SU-DHL-6 (cell line): ENCODE measurements at regions not wholly inside any gene's neighbourhood (a gene's known extent, or its start where the extent isn't known, plus 50 kb on each side); places are given as distances from the start of the nearest gene placed in this dataset.

Experiments
- H2AFZ ChIP-seq: fragments of 200-600 bp; sonication (generic); 2 replicates; pipeline ENCODE4 v1.6.1; 2014; ENCODE audit warnings: low read depth, mild to moderate bottlenecking, moderate library complexity, mixed read lengths, antibody characterized with exemption, low read length; ENCODE audit not compliant: severe bottlenecking
- H3F3A ChIP-seq: fragments of 200-600 bp; shearing (Covaris generic); 2 replicates; pipeline ENCODE4 v1.6.0; 2016; ENCODE audit warnings: antibody characterized with exemption, mild to moderate bottlenecking; ENCODE audit not compliant: insufficient read depth
- H3K27ac ChIP-seq: fragments of 200-600 bp; sonication (generic); 2 replicates; pipeline ENCODE4 v1.5.1; 2016; ENCODE audit warnings: low read depth, mild to moderate bottlenecking, low read length, moderate library complexity, mixed read lengths
- H3K27me3 ChIP-seq: fragments of 200-600 bp; sonication (generic), shearing (Covaris generic); 2 replicates; pipeline ENCODE4 v1.6.0; 2014; ENCODE audit warnings: mild to moderate bottlenecking, low read length
- H3K36me3 ChIP-seq: fragments of 200-600 bp; sonication (generic); 2 replicates; pipeline ENCODE4 v1.6.1; 2014; ENCODE audit warnings: mild to moderate bottlenecking, low read length, mixed read lengths
- H3K4me2 ChIP-seq: fragments of 300-600, 200-600 bp; shearing (Covaris generic), sonication (generic); 2 replicates; pipeline ENCODE4 v1.6.0; 2014; ENCODE audit warnings: low read length, low read depth, mild to moderate bottlenecking; ENCODE audit not compliant: poor library complexity, severe bottlenecking
- H3K4me3 ChIP-seq: fragments of 200-600 bp; sonication (generic); 2 replicates; pipeline ENCODE4 v1.5.1; 2014; ENCODE audit warnings: antibody characterized with exemption, low read length, mild to moderate bottlenecking, mixed read lengths; ENCODE audit not compliant: insufficient read depth, poor library complexity, severe bottlenecking
- H3K79me2 ChIP-seq: fragments of 200-600 bp; sonication (generic); 2 replicates; pipeline ENCODE4 v1.6.1; 2014; ENCODE audit warnings: mild to moderate bottlenecking, low read length, moderate library complexity; ENCODE audit not compliant: insufficient read depth
- H3K9ac ChIP-seq: fragments of 200-600 bp; sonication (generic); 2 replicates; pipeline ENCODE4 v1.7.0; 2014; ENCODE audit warnings: mild to moderate bottlenecking, low read length
- H3K9me2 ChIP-seq: fragments of 200-600 bp; sonication (generic); replicated peaks from 2 replicates; pipeline ENCODE4 v1.6.1; 2014; ENCODE audit warnings: low read length; ENCODE audit not compliant: insufficient read depth
- H3K9me3 ChIP-seq: fragments of 200-600 bp; sonication (generic); 2 replicates; pipeline ENCODE4 v1.6.1; 2014; ENCODE audit warnings: low read length, mixed read lengths; ENCODE audit not compliant: insufficient read depth
- H4K20me1 ChIP-seq: fragments of 200-600 bp; sonication (generic); 2 replicates; pipeline ENCODE4 v1.6.1; 2014; ENCODE audit warnings: low read depth, mild to moderate bottlenecking, antibody characterized with exemption, low read length, moderate library complexity, mixed read lengths
- CTCF ChIP-seq: fragments of 200-600 bp; sonication (generic); IDR thresholded peaks from one replicate; pipeline ENCODE4 v1.5.1; 2017; ENCODE audit warnings: antibody characterized with exemption, mild to moderate bottlenecking, low read length, moderate library complexity; ENCODE audit not compliant: insufficient read depth, poor library complexity, severe bottlenecking
- EZH2phosphoT487 ChIP-seq: fragments of 200-600 bp; sonication (generic), shearing (Covaris generic); conservative IDR thresholded peaks from 2 replicates; pipeline ENCODE4 v1.6.1; 2018; ENCODE audit warnings: mild to moderate bottlenecking, antibody characterized with exemption, low read length, moderate library complexity, mixed read lengths

GRCh38 chr18:61245276-61245675 lies 88.0 kb upstream of the CDH20 start:
- Histone ChIP-seq H3K9ac (no peak overlapping the region), H3K4me3 (no peak overlapping the region), H2AFZ (no peak overlapping the region), H3K27me3 (no peaks in the 10 kb centered on the region), H4K20me1 (no peaks in the 10 kb centered on the region), H3F3A (no peaks in the 10 kb centered on the region), H3K9me2 (no peaks in the 10 kb centered on the region), H3K27ac (no peak overlapping the region), H3K79me2 (no peaks in the 10 kb centered on the region), H3K36me3 (no peaks in the 10 kb centered on the region), H3K9me3 (no peaks in the 10 kb centered on the region), H3K4me2 (no peak overlapping the region)
- TF ChIP-seq EZH2phosphoT487 (no peak), CTCF (no peak)

- no peak for TF ChIP-seq CTCF
- no peak for TF ChIP-seq EZH2phosphoT487
- Histone ChIP-seq H3K9me2 (no peaks in the 10 kb centered on the region), H4K20me1 (no peaks in the 10 kb centered on the region), H3K9me3 (no peaks in the 10 kb centered on the region), H3K79me2 (no peaks in the 10 kb centered on the region), H2AFZ (no peak overlapping the region), H3K4me2 (no peak overlapping the region), H3K9ac (no peak overlapping the region), H3K36me3 (no peaks in the 10 kb centered on the region), H3K4me3 (no peak overlapping the region), H3K27ac (no peak overlapping the region), H3K27me3 (no peaks in the 10 kb centered on the region), H3F3A (no peaks in the 10 kb centered on the region)
These were observed 84.6 kb upstream of the CDH20 start for GRCh38 chr18:61248589-61248988.

GRCh38 chr18:61256291-61256690 lies 76.9 kb upstream of the CDH20 start:
- H3K79me2 ChIP-seq, result no peaks in the 10 kb centered on the region
- no peak overlapping the region for H3K4me2 ChIP-seq
- H3K9me3 ChIP-seq, result no peaks in the 10 kb centered on the region
- no peaks in the 10 kb centered on the region for H3F3A ChIP-seq
- H3K27me3 ChIP-seq, result no peaks in the 10 kb centered on the region
- no peaks in the 10 kb centered on the region for H3K36me3 ChIP-seq
- no peaks in the 10 kb centered on the region for H4K20me1 ChIP-seq
- no peak overlapping the region for H3K9ac ChIP-seq
- TF ChIP-seq CTCF (no peak), EZH2phosphoT487 (no peak)
- H3K9me2 ChIP-seq, result no peaks in the 10 kb centered on the region
- H3K4me3 ChIP-seq, result no peak overlapping the region
- no peak overlapping the region for H2AFZ ChIP-seq
- H3K27ac ChIP-seq, result no peak overlapping the region

- no peak overlapping the region for H3K4me2 ChIP-seq
- no peak overlapping the region for H3K27ac ChIP-seq
- no peak for TF ChIP-seq CTCF
- no peak for TF ChIP-seq EZH2phosphoT487
These were observed 71.4 kb upstream of the CDH20 start for GRCh38 chr18:61261870-61262269.

More at GRCh38 chr18:61261870-61262269, 71.4 kb upstream of the CDH20 start:
- Histone ChIP-seq H4K20me1 (no peaks in the 10 kb centered on the region), H3K27me3 (no peaks in the 10 kb centered on the region), H3K9ac (no peak overlapping the region), H2AFZ (no peak overlapping the region), H3K9me3 (no peaks in the 10 kb centered on the region), H3K36me3 (no peaks in the 10 kb centered on the region), H3K9me2 (no peaks in the 10 kb centered on the region), H3K79me2 (no peaks in the 10 kb centered on the region), H3F3A (no peaks in the 10 kb centered on the region), H3K4me3 (no peak overlapping the region)
